ENCODE measurements at regions not wholly inside any gene's neighbourhood (a gene's known extent, or its start where the extent isn't known, plus 50 kb on each side); places are given as distances from the start of the nearest gene placed in this dataset.

DNA sequence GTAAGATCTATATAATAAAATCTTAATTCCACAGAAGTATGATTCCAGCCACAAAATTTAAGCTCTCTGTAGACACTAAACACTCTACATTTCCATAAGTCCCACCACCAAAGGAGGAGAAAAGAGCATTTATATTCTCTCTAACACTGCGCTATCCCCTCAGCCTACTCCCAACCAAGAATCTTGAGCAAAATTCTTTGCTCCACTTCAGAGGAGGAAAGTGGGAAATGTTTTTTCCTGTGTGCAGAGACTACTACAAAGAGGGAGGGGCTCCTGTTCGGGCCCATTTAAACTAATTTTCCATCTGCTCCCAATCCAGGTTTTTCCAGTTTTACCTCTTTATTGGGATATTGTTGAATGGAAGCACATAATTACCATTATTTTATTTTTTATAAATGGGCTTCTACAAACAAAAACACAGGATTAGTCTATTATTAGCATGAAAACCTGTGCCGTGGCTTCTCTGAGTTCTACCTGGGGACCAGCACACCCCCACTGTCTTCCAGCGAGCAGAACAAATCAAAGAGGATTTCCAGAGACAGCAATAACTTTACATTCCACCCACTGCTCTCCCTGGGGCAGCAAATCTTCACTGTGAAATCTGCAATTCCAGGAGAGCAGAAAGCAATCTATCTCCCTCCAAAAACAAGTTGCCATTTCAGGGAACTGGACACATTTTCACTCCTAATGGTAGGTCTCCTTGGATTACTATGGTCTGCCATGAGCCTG is 174.0 kb downstream of the DAD1 start:
- no peak overlapping the region for H3K27ac ChIP-seq (ENCODE audit: low read depth in 1 of 3, low read length in 2 of 3)
- H3K36me3 ChIP-seq (ENCODE audit: control insufficient read depth in 3 of 3, insufficient read depth in 2 of 3, low read depth in 1 of 3, low read length in 3 of 3) = no peaks in the 10 kb centered on the region
- no peaks in the 10 kb centered on the region for H3K9me3 ChIP-seq (ENCODE audit: control insufficient read depth in 2 of 2, insufficient read depth in 1 of 2, low read depth in 1 of 2, low read length in 1 of 2)
- peaks cover 0 to 3% (median 0%) of the 10 kb centered on the region in 3 donors for H3K27me3 ChIP-seq (ENCODE audit: control insufficient read depth in 3 of 3, insufficient read depth in 3 of 3, low read length in 3 of 3)
- WGBS, 3 donors = 84 to 91% (median 88%) methylated on average over 4 of the region's 4 CpGs
- FAIRE-seq (no peak), DNase-seq (no peak)
- no peak overlapping the region for H3K4me3 ChIP-seq (ENCODE audit: low read depth in 1 of 3, low read length in 3 of 3)
- no peaks in the 10 kb centered on the region for H3K4me1 ChIP-seq (ENCODE audit: control insufficient read depth in 3 of 3, insufficient read depth in 2 of 3, low read depth in 1 of 3, low read length in 2 of 3)

DNA sequence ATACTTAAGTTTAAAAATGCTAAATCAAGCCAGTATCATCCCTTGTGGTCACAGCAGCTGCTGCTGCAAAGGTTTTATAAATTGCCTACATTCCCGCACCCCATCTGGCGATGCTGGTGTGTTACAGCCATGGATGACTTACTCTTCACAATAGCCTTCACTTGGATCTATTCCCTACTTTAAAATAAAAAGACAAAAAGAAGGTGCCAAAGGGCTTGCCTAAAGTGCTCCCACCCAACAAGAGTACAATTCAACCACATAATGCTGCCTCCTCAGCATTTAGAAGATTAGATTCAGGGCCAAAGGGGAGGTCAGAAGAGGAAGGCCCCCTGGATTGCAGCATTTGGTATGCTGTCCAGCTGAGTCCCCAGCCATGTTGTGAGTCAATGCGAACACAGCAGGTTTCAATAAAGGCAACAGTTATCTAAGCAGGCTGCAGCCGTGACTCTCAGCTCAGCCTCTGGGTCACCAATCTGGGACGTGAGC is 176.1 kb downstream of the DAD1 start:
- no peaks in the 10 kb centered on the region for H3K9me3 ChIP-seq (ENCODE audit: control insufficient read depth in 2 of 2, insufficient read depth in 1 of 2, low read depth in 1 of 2, low read length in 1 of 2)
- no peak for DNase-seq
- 85 to 94% (median 87%) methylated on average over 5 of the region's 5 CpGs for WGBS, 3 donors
- no peak overlapping the region for H3K27ac ChIP-seq (ENCODE audit: low read depth in 1 of 3, low read length in 2 of 3)
- no peak for FAIRE-seq
- no peaks in the 10 kb centered on the region for H3K4me1 ChIP-seq (ENCODE audit: control insufficient read depth in 3 of 3, insufficient read depth in 2 of 3, low read depth in 1 of 3, low read length in 2 of 3)
- H3K36me3 ChIP-seq (ENCODE audit: control insufficient read depth in 3 of 3, insufficient read depth in 2 of 3, low read depth in 1 of 3, low read length in 3 of 3) = no peaks in the 10 kb centered on the region
- H3K4me3 ChIP-seq (ENCODE audit: low read depth in 1 of 3, low read length in 3 of 3) = no peak overlapping the region
- peaks cover 0 to 3% (median 0%) of the 10 kb centered on the region in 3 donors for H3K27me3 ChIP-seq (ENCODE audit: control insufficient read depth in 3 of 3, insufficient read depth in 3 of 3, low read length in 3 of 3)

DNA sequence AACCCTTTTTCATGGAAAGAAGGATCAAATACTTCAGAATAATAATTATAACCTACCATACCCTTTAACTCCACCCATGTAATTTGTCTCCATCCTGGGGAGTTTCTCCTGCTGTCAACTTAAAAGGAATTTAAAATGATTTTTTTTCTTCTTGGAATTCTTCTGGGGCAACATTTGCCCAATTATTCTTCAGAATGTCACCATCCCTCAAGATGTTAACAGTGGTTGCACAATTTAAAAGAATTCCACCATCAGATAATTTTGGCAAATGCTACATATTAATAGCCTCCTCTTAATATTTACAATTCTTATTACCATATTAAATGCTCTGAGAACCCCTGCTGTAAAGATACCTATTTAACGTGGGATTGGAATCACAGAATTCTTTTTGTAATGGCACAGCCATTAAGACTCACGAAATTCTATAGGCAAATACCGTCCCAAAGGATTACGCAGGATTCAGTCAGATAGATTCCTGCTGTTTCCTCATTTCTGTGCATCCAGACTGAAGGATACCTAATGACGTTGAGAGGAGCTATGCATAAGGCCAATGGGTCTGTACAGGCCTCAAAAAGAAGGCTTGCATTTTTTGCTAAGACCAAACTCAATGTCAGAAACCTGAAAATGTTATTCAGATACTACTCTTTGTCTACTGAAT is 177.5 kb downstream of the DAD1 start:
- Histone ChIP-seq H3K36me3 (ENCODE audit: control insufficient read depth in 3 of 3, insufficient read depth in 2 of 3, low read depth in 1 of 3, low read length in 3 of 3) (no peaks in the 10 kb centered on the region), H3K4me1 (ENCODE audit: control insufficient read depth in 3 of 3, insufficient read depth in 2 of 3, low read depth in 1 of 3, low read length in 2 of 3) (no peaks in the 10 kb centered on the region), H3K27me3 (ENCODE audit: control insufficient read depth in 3 of 3, insufficient read depth in 3 of 3, low read length in 3 of 3) (peaks cover 0 to 3% (median 0%) of the 10 kb centered on the region in 3 donors), H3K27ac (ENCODE audit: low read depth in 1 of 3, low read length in 2 of 3) (no peak overlapping the region), H3K9me3 (ENCODE audit: control insufficient read depth in 2 of 2, insufficient read depth in 1 of 2, low read depth in 1 of 2, low read length in 1 of 2) (no peaks in the 10 kb centered on the region), H3K4me3 (ENCODE audit: low read depth in 1 of 3, low read length in 3 of 3) (no peak overlapping the region)
- no peak for FAIRE-seq
- WGBS, 3 donors = 88 to 94% (median 89%) methylated on average over 5 of the region's 5 CpGs
- DNase-seq = no peak

- H3K27me3 ChIP-seq (ENCODE audit: control insufficient read depth in 3 of 3, insufficient read depth in 3 of 3, low read length in 3 of 3) = peaks cover 0 to 3% (median 0%) of the 10 kb centered on the region in 3 donors
- H3K36me3 ChIP-seq (ENCODE audit: control insufficient read depth in 3 of 3, insufficient read depth in 2 of 3, low read depth in 1 of 3, low read length in 3 of 3) = no peaks in the 10 kb centered on the region
- no peaks in the 10 kb centered on the region for H3K9me3 ChIP-seq (ENCODE audit: control insufficient read depth in 2 of 2, insufficient read depth in 1 of 2, low read depth in 1 of 2, low read length in 1 of 2)
- FAIRE-seq (no peak), DNase-seq (no peak)
- H3K27ac ChIP-seq (ENCODE audit: low read depth in 1 of 3, low read length in 2 of 3) = no peak overlapping the region
- no peak overlapping the region for H3K4me3 ChIP-seq (ENCODE audit: low read depth in 1 of 3, low read length in 3 of 3)
- no peaks in the 10 kb centered on the region for H3K4me1 ChIP-seq (ENCODE audit: control insufficient read depth in 3 of 3, insufficient read depth in 2 of 3, low read depth in 1 of 3, low read length in 2 of 3)
These were observed 178.5 kb downstream of the DAD1 start for GRCh38 chr14:22410497-22410896.

GRCh38 chr14:22409006-22409405 is 180.0 kb downstream of the DAD1 start:
- whole genome bisulfite sequencing, 3 donors = 81 to 89% (median 82%) methylated on average over 3 of the region's 3 CpGs
- Histone ChIP-seq H3K27me3 (ENCODE audit: control insufficient read depth in 3 of 3, insufficient read depth in 3 of 3, low read length in 3 of 3) (peaks cover 0 to 3% (median 0%) of the 10 kb centered on the region in 3 donors), H3K36me3 (ENCODE audit: control insufficient read depth in 3 of 3, insufficient read depth in 2 of 3, low read depth in 1 of 3, low read length in 3 of 3) (no peaks in the 10 kb centered on the region), H3K4me3 (ENCODE audit: low read depth in 1 of 3, low read length in 3 of 3) (no peak overlapping the region), H3K27ac (ENCODE audit: low read depth in 1 of 3, low read length in 2 of 3) (no peak overlapping the region), H3K9me3 (ENCODE audit: control insufficient read depth in 2 of 2, insufficient read depth in 1 of 2, low read depth in 1 of 2, low read length in 1 of 2) (no peaks in the 10 kb centered on the region), H3K4me1 (ENCODE audit: control insufficient read depth in 3 of 3, insufficient read depth in 2 of 3, low read depth in 1 of 3, low read length in 2 of 3) (no peaks in the 10 kb centered on the region)
- no peak for DNase-seq
- no peak for FAIRE-seq

DNA sequence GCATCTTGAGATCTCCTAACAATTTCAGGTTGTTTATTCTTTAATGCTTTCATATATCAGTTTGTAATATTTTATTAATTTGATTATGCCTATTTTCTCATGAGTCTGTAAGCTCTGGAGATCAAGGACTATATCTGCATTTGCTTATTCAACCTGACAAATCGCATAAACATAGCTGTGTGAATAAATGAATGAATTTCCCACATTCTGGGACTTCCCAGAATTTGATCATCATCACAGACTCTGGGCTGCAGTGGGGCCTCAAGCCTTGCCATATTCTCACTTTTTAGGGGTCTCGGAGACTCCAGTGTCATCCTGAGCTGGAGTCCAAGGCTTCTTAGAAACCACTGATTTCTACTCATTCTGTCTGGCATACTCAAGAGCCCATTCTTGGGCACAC is 180.5 kb downstream of the DAD1 start:
- peaks cover 0 to 2% (median 0%) of the 10 kb centered on the region in 3 donors for H3K27me3 ChIP-seq (ENCODE audit: control insufficient read depth in 3 of 3, insufficient read depth in 3 of 3, low read length in 3 of 3)
- WGBS, 3 donors = 91 to 98% (median 97%) methylated on average over 2 of the region's 2 CpGs
- H3K27ac ChIP-seq (ENCODE audit: low read depth in 1 of 3, low read length in 2 of 3) = no peak overlapping the region
- H3K4me1 ChIP-seq (ENCODE audit: control insufficient read depth in 3 of 3, insufficient read depth in 2 of 3, low read depth in 1 of 3, low read length in 2 of 3) = no peaks in the 10 kb centered on the region
- DNase-seq (no peak), FAIRE-seq (no peak)
- no peaks in the 10 kb centered on the region for H3K9me3 ChIP-seq (ENCODE audit: control insufficient read depth in 2 of 2, insufficient read depth in 1 of 2, low read depth in 1 of 2, low read length in 1 of 2)
- H3K4me3 ChIP-seq (ENCODE audit: low read depth in 1 of 3, low read length in 3 of 3) = no peak overlapping the region
- H3K36me3 ChIP-seq (ENCODE audit: control insufficient read depth in 3 of 3, insufficient read depth in 2 of 3, low read depth in 1 of 3, low read length in 3 of 3) = no peaks in the 10 kb centered on the region

DNA sequence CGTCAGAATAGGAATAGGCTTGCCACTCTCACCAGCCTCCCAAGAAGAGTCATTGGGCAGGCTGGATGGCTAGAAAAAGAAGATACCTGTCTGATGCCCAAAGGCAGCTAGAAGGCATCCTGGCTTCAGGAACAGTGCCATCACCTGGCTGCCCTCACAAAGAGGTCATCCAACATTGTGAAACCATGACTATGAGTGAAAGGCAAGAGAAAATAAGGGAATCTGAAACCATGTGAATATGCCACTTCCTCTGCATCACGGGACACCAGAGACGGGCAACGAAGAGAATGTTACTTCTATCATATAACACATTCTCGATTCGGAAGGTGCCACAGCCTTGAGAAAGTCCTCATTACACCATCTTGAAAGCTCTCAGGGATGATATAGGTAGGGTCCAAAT is 182.0 kb downstream of the DAD1 start:
- Histone ChIP-seq H3K4me1 (ENCODE audit: control insufficient read depth in 3 of 3, insufficient read depth in 2 of 3, low read depth in 1 of 3, low read length in 2 of 3) (no peaks in the 10 kb centered on the region), H3K27me3 (ENCODE audit: control insufficient read depth in 3 of 3, insufficient read depth in 3 of 3, low read length in 3 of 3) (peaks cover 0 to 2% (median 0%) of the 10 kb centered on the region in 3 donors), H3K9me3 (ENCODE audit: control insufficient read depth in 2 of 2, insufficient read depth in 1 of 2, low read depth in 1 of 2, low read length in 1 of 2) (no peaks in the 10 kb centered on the region), H3K36me3 (ENCODE audit: control insufficient read depth in 3 of 3, insufficient read depth in 2 of 3, low read depth in 1 of 3, low read length in 3 of 3) (no peaks in the 10 kb centered on the region), H3K4me3 (ENCODE audit: low read depth in 1 of 3, low read length in 3 of 3) (no peak overlapping the region), H3K27ac (ENCODE audit: low read depth in 1 of 3, low read length in 2 of 3) (no peak overlapping the region)
- DNase-seq (no peak), FAIRE-seq (no peak)
- WGBS, 3 donors = 79 to 88% (median 83%) methylated on average over 6 of the region's 6 CpGs

GRCh38 chr14:22405201-22405600 is 183.8 kb downstream of the DAD1 start:
- 63 to 80% (median 69%) methylated on average over 1 of the region's 1 CpG for WGBS, 3 donors
- H3K9me3 ChIP-seq (ENCODE audit: control insufficient read depth in 2 of 2, insufficient read depth in 1 of 2, low read depth in 1 of 2, low read length in 1 of 2) = no peaks in the 10 kb centered on the region
- no peaks in the 10 kb centered on the region for H3K4me1 ChIP-seq (ENCODE audit: control insufficient read depth in 3 of 3, insufficient read depth in 2 of 3, low read depth in 1 of 3, low read length in 2 of 3)
- DNase-seq = no peak
- H3K27ac ChIP-seq (ENCODE audit: low read depth in 1 of 3, low read length in 2 of 3) = no peak overlapping the region
- H3K36me3 ChIP-seq (ENCODE audit: control insufficient read depth in 3 of 3, insufficient read depth in 2 of 3, low read depth in 1 of 3, low read length in 3 of 3) = no peaks in the 10 kb centered on the region
- H3K4me3 ChIP-seq (ENCODE audit: low read depth in 1 of 3, low read length in 3 of 3) = no peak overlapping the region
- FAIRE-seq = no peak
- H3K27me3 ChIP-seq (ENCODE audit: control insufficient read depth in 3 of 3, insufficient read depth in 3 of 3, low read length in 3 of 3) = peaks cover 0 to 3% (median 1%) of the 10 kb centered on the region in 3 donors
